AG10803 (cell line): ENCODE measurements at regions not wholly inside any gene's neighbourhood (a gene's known extent, or its start where the extent isn't known, plus 50 kb on each side); places are given as distances from the start of the nearest gene placed in this dataset.
A peak's percentile ranks its signal among the peaks of the same experiment; 100 is the strongest.

Source experiments
- DNase-seq: peaks from one replicate; pipeline ENCODE4 v3.0.0; 2010; ENCODE audit warnings: low read depth
- H3K4me3 ChIP-seq: 2 replicates; pipeline ENCODE4 v1.5.1; 2011; ENCODE audit warnings: mild to moderate bottlenecking, low read length, control low read depth
- TF ChIP-seq, protein P1 (sequence below): conservative IDR thresholded peaks from 2 replicates; pipeline ENCODE4 v1.5.1; 2011; ENCODE audit warnings: mild to moderate bottlenecking, low read length, control low read depth, inconsistent platforms

DNA sequence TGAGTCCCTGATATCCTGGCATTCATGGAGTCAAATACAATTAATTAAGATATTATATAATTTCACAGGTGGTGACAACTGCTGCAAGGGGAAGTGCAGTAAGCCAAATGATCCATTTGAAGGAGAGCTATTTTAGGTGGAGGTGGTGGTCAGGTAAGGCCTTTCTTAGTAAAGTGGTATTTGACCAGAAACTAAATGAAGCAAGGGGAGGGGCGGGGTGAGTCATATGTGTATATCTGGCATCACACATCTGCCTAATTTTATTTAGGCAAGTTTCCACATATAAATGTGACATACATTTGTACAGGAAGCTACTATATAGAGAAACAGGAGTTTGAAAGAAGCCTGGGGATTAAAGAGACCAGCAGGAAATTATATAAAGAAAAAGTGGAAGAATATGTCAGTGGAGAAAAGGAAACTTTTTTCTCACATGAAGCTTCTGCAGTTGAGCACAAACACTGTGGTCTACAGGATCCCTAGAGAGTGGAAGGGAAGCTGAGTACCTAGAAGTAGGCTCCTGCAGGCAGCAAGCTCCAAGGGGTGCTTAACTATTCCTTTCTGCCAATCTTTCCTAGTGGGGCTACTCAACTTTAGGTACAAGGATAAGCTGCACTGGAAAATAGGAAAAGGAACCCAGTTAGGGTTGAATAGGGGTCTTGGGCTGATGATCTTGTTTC, 99.6 kb downstream of the OGFRL1 start:
- TF ChIP-seq, protein P1, sequence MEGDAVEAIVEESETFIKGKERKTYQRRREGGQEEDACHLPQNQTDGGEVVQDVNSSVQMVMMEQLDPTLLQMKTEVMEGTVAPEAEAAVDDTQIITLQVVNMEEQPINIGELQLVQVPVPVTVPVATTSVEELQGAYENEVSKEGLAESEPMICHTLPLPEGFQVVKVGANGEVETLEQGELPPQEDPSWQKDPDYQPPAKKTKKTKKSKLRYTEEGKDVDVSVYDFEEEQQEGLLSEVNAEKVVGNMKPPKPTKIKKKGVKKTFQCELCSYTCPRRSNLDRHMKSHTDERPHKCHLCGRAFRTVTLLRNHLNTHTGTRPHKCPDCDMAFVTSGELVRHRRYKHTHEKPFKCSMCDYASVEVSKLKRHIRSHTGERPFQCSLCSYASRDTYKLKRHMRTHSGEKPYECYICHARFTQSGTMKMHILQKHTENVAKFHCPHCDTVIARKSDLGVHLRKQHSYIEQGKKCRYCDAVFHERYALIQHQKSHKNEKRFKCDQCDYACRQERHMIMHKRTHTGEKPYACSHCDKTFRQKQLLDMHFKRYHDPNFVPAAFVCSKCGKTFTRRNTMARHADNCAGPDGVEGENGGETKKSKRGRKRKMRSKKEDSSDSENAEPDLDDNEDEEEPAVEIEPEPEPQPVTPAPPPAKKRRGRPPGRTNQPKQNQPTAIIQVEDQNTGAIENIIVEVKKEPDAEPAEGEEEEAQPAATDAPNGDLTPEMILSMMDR: no peak
- DNase-seq: no peak

DNA sequence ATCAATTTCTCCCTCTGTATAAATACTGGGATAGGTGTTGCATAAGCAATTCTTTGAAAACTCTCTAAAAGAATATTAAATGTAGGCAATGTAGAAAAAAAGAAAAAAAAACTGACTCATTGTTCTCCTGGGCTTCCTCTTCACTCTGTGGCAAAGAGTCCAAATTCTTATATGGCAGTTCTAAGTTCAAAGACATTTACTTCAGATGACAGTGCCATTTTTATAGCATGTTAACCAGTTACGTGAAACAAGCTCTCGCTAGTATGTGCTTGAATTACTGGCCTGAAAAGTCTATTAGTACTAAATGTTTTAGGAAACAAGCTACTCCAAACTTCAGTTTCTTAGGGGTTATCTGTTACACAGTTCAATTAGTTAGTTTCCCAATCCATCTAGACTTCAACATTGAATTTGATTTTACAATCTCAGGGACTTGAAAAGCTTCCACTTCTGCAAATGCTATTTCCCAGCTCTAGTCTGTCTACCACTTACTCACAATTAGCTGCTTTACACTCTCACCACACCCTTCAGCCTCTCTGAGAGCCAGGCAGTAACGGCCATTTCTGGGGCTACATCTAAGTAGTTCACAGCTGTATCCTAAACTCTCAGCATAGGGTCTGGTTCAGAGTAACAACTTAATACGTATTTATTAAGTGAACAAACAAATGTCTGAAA, 100.4 kb downstream of the OGFRL1 start:
- TF ChIP-seq, protein P1: no peak
- H3K4me3 ChIP-seq: no peak overlapping the region
- DNase-seq: no peak

More for the DNA sequence above, 99.6 kb downstream of the OGFRL1 start:
- H3K4me3 ChIP-seq: no peak overlapping the region

DNA sequence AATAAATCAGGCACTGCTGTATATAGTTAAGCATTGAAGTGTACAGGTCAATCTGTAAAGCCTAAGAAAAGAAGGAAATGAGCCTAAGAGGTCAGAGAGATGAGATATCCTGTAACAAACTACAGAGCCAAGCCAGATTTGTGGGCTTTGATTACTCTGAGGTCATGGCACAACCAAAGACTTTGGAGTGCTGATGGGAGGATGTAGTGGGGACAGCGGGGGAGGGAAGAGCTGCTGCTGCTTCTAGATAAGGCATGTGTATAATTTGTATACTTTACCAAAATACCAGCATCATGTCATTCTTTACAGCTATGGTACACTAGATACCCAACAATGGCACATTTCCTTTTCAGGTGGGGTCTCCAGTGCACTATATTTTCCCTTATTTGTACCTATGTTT, 102.5 kb downstream of the OGFRL1 start:
- TF ChIP-seq, protein P1: no peak
- no peak for DNase-seq
- H3K4me3 ChIP-seq: no peak overlapping the region

DNA sequence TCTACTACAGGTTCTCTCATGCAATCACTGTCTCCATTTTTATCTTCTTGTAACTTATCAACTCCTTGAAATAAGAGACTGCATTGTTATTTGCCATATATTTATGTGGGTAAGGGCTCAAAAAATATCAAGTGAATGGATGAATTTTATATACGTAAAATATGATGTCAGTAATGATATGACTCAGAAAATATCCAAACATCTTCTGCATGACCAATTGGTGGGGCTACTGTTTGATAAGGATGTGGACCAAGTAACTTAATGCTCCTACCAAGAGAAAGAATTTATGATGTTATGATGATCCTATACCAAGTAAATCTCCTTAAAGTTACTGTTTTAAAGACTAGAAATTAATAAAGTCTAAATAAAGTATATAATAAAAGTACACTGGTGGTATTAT, 103.7 kb downstream of the OGFRL1 start:
- TF ChIP-seq, protein P1: no peak
- DNase-seq: no peak
- H3K4me3 ChIP-seq: no peak overlapping the region

DNA sequence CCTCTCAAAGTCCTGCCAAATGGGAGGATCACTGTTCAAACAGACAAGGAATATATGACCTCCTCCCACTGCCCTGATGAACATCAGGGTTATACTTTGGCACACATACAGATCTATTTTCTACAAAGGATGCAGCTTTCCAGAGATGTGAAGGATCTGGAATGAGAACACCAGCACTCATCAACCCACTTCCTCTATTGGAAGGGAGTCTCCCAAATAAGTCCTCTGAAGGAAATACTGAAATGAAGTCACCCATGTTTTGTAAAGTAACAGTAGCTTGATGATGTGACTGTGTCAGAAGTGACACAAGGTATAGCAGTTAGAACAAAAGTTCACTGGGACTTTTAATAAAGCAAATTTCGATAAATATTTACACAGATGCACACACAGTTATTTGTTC, 104.9 kb downstream of the OGFRL1 start:
- DNase-seq: peak; percentile 46
- no peak overlapping the region for H3K4me3 ChIP-seq

DNA sequence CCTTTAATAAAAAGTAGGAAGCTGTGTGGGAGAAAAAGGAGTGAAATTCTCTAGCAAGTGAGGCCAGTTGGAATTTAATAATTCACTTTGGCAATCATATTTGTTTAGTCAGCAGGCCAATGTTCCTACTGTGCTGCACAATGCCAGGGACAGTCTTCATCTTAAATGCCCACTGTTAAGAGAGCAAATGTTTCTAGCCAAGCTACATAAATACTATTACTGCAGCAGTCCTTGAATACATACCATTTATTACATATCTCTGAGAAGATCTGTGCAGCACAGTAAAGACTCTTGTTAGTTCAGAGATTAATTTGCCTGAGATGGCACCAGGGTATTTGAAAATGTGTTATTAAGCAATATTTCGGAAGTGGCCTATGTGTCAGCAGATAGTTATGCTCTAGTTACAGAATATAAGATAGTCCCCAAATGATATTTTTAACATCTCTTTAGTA, 105.4 kb downstream of the OGFRL1 start:
- TF ChIP-seq, protein P1: no peak
- H3K4me3 ChIP-seq: no peak overlapping the region
- DNase-seq: peak; percentile 87

More for the DNA sequence above, 104.9 kb downstream of the OGFRL1 start:
- TF ChIP-seq, protein P1: no peak

DNA sequence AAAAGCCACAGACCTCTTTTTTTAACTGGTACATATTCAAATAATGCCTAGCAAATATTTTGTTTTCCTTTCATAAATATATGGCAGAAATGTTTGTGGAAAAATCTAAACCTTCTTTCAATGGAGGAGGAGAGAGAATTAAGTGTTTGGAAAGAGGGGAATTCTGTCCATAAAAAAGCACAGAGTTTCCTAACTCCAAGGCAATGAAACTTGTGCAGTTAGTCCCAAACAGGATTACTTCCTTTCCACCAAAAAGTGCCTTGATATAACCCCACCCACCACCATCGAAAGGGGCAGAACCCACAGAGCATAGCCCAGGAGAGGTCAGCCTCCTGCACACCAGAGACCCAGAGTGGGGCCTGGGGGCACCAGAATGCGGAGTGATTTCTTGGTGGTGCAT, 106.3 kb downstream of the OGFRL1 start:
- TF ChIP-seq, protein P1: no peak
- no peak overlapping the region for H3K4me3 ChIP-seq

More for the DNA sequence above, 106.3 kb downstream of the OGFRL1 start:
- no peak for DNase-seq
